OCI-LY3 (cell line): ENCODE measurements at regions not wholly inside any gene's neighbourhood (a gene's known extent, or its start where the extent isn't known, plus 50 kb on each side); places are given as distances from the start of the nearest gene placed in this dataset.

ENCODE experiments used
- EZH2phosphoT487 ChIP-seq: fragments of 200-600 bp; shearing (Covaris generic); IDR thresholded peaks from 2 replicates; pipeline ENCODE4 v1.6.1; 2018; ENCODE audit warnings: antibody characterized with exemption, mixed run types, low read depth
- TF ChIP-seq, protein P1 (sequence below): fragments of 200-600, 300-600 bp; sonication (generic); IDR thresholded peaks from 2 replicates; pipeline ENCODE4 v1.5.1; 2014; ENCODE audit warnings: antibody characterized with exemption, low read length, low read depth

DNA sequence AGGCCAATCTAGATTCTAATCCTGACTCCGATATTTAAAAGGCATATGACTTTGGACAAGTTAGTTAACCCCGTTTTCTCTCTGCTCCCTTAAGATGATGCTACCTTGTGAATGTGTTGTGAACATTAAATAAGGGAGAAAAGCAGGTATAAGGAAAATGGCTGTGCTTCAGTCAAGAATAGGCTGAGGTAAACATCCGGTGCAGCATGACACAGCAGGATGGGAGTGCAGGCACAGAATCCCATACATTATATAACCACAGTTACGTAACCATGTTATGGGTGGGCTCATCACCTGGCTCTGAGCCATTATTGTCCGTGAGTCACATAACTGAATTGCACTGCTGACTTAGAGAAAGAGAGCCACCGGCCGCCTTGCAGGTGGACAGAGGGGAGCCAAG lies 382.2 kb upstream of the ANO5 start:
- TF ChIP-seq, protein P1, sequence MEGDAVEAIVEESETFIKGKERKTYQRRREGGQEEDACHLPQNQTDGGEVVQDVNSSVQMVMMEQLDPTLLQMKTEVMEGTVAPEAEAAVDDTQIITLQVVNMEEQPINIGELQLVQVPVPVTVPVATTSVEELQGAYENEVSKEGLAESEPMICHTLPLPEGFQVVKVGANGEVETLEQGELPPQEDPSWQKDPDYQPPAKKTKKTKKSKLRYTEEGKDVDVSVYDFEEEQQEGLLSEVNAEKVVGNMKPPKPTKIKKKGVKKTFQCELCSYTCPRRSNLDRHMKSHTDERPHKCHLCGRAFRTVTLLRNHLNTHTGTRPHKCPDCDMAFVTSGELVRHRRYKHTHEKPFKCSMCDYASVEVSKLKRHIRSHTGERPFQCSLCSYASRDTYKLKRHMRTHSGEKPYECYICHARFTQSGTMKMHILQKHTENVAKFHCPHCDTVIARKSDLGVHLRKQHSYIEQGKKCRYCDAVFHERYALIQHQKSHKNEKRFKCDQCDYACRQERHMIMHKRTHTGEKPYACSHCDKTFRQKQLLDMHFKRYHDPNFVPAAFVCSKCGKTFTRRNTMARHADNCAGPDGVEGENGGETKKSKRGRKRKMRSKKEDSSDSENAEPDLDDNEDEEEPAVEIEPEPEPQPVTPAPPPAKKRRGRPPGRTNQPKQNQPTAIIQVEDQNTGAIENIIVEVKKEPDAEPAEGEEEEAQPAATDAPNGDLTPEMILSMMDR = no peak
- TF ChIP-seq EZH2phosphoT487 = no peak
